ENCODE measurements at regions not wholly inside any gene's neighbourhood (a gene's known extent, or its start where the extent isn't known, plus 50 kb on each side); places are given as distances from the start of the nearest gene placed in this dataset.

- no peak for DNase-seq
Measured at GRCh38 chr2:56444339-56444738, 260.5 kb downstream of the CCDC85A start.

DNA sequence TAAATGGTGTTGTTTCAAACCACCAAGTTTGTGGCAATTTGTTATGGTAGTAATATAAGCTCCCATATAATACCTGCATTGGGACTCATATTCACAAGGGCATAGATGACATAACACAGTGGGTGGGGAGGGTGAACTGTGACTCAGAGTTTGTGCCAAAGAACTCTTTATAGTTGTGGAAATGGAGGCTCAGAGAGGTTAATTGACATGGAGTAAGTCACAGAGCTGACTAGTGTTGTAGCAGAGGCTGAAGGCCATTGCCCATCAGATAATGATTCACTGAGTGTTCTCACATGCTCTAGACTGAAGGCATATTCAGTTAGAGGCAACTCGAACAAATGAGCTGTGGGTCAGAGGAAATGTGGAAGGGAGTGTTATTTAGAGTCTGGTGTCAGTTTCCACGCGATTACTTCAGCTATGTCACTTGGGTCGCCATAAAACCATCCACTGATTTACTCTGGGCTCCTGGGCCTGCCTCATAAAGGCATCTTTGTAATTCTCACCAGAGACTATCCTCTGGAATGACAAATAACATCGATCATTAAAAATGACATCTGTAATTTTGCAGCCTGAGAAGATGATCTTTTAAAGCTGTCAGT, 264.7 kb downstream of the CCDC85A start:
- no peak for DNase-seq

GRCh38 chr2:56449002-56449431, 265.2 kb downstream of the CCDC85A start:
- no peak for DNase-seq

DNA sequence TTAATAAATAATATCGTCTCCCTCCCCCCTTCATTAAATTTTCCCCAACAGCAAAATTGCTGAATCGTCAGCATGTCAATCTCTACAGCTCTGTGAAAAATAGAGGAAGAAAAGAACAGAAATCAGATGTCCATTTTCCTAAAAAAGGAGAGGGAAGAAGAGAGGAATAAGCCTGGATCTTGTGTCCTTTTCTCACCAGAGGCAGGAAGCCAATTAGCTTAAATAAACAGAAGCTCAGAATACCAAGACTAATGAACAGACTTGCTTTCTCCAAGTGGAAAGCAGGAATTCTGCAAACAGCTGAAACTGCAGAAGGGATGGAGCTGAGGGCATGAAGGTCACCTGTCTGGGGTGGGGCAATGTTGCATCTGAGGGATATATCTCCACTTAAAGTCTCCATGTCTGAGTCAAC, 265.7 kb downstream of the CCDC85A start:
- no peak for DNase-seq

DNA sequence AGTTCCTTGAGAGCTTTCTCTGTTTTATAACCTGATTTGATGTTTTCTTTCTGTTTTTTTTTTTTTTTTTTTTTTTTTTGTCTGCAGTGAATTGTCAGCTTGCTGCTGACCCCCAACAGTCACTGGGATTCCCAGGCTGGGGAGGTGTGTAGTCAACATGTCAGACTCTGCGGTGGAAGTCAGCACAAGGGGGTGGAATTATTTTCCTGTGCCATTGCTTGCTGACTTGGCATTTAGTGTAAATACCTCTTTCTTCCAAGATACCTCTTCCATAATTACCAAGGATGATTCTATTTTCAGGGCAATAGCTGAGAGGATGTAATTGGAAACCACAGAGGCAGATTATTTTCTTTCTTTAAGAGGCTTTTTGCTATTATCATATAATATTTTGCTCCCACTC, 266.3 kb downstream of the CCDC85A start:
- DNase-seq = no peak

DNA sequence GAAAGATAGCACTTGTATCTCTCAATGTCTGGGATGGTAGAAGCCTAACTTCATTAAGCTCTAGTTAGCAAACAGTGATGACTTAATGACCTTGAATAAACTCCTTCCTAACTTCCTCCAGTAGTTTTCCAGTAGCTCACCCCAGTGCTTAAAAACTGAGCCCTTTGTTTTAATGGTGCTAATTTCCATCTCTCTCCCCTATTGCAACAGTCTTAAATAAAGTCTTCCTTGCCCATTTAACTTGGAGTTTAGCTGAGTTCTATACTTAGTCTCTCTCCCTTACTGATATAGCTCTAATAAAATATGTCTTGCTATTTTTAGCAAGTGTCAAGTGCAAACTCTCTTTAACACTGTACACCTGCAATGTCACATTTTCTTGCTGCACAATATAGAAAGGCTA, 267.0 kb downstream of the CCDC85A start:
- no peak for DNase-seq

DNA sequence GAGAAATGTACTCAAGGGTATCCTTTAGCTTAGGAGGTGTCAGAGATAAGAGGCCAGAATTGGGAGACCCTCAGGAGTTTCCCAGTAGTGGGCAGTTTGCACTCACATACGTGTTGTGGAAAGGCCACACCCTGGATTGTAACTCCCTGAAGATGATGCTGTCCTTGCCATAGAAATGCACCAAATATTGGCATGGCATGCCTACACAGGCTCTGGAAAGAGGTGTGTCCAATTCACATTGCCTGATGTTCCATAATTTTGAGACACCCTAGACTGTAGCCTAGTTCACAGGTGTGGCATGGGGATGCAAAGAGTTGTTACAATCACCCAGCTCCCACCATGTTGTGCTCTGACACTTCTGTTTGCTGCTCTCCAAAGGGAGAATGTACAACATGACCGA, 271.9 kb downstream of the CCDC85A start:
- no peak for DNase-seq

- no peak for DNase-seq
Measured at GRCh38 chr2:56456791-56457190, 273.0 kb downstream of the CCDC85A start.

- no peak for DNase-seq
Measured at GRCh38 chr2:56460508-56460907, 276.7 kb downstream of the CCDC85A start.

GRCh38 chr2:56464066-56464465, 280.3 kb downstream of the CCDC85A start:
- DNase-seq = no peak

GRCh38 chr2:56464613-56465012, 280.8 kb downstream of the CCDC85A start:
- no peak for DNase-seq

DNA sequence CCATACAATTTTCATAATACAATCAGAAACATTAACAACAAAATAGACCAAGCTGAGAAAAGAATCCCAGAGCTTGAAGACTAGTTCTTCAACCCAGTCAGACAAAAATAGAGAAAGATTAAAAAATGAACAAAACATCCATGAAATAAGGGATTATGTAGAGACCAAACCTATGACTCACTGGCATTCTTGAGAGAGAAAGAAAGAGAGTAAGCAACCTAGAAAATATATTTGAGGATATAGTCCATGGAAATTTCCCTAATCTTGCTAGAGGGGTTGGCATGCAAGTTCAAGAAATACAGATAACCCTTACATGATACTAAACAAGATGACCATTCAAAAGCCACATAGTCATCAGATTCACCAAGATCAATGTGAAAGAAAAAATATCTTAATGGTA, 281.7 kb downstream of the CCDC85A start:
- DNase-seq = no peak

- DNase-seq = no peak
Measured at GRCh38 chr2:56473524-56473923, 289.7 kb downstream of the CCDC85A start.

DNA sequence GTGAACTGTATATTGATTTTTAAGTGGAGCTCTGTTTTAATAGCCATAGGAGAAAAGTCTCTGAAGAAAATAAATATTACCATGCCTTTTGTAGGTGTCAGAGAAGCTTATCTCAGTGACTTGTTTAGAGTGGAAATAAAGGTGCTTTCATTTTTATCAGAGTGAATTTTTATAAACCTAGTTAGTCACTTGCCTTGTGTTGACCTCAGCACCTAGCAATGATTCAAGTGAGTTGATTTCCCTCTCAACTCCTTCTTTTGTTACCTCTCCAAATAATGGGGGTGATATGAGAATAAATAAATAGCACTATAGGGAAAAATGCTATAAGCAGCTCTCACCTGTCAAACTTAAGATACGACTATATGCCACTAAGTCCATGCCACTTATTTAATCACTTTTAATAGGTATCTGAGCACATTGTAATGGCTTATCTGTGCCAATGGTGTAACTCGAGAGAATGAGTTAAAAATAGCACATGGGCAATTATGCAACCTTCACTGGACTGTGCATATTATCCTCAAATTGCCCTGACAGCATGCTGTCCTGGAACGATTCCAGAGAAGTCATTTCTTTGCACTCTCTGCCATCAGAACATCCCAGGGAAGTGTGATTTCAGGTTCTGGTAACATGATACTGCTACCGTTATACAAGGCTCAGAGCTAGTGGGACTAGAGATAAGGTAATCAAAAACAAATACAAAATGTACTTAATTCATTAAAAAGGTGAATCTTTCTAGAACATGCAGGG, 290.8 kb downstream of the CCDC85A start:
- DNase-seq = no peak

DNA sequence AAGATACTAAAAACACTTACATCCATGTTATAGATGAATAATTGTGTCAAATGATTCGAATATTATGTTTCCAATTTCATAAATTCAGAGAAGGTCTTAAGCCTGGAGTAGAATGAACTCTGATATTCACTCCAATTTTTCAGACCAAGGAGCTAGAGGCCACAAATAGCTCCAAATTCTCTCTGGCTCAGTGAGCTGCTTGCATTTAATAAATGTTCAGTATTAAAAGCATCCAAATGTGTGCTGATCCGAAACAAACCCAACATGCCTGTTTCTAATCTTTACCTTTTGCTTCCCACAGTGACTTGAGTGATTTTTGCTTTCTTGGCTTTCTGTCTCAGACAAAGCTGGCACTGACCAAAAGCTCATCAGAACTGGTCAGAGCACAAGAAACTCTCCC, 291.4 kb downstream of the CCDC85A start:
- DNase-seq = no peak

DNA sequence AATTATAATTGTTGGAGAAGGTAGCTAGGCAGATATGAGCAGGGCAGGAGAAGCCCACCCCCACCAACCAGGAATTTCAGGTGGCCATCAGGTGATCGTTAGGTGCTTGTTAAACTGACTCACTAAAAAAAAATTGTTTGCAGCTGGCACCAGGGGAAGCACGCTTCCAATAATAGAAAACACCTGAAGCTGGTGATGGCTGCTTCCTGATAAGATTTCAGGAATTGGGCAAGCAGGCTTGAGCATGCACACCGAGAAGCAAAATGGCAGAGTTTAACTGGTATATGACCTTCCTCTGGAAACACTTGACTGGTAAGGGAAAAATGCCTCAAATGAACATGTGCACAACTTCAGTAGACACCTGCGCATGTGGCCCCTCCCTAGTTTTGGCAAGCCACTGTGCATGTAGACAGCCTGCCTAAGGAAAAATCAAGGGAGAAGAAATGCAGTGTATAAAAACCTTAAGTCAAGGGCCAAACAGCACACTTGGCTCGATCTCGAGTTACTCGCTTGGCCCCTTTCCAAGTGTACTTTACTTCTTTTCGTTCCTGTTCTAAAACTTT, 292.8 kb downstream of the CCDC85A start:
- no peak for DNase-seq

DNA sequence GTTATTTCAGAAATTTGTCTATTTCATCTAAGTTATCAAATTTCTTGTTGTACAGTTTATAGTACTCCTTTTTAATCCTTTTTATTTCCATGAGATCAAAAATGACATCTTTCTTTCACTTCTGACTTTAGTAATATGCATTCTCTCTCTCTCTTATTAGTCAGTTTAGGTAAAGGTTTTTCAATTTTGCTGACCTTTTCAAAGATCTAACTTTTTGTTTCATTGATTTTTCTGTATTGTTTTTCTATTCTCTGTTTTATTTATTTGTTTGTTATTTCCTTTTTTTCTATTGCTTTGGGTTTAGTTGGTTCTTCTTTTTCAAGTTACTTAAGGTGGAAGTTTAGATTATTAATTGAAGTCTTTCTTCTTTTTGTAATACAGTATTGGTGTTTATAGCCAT, 294.2 kb downstream of the CCDC85A start:
- DNase-seq = no peak

DNA sequence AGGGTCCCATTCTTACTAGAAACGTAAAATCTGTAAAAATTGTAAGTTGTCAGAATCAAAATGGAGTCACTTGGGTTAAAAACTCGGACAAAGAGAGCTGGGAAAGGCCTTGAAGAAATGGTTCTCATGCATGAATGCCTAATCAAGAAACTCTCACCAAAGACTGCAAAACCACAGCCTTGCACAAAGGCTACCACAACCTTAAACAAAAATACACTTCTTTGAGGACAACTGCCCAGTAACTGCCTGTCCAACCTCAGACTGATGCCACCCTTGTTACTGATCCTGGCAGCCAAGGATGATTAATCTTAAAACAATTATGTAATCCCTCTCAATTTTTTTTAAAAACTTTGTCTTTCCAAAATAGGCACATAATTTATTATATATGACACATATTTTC, 299.3 kb downstream of the CCDC85A start:
- no peak for DNase-seq

DNA sequence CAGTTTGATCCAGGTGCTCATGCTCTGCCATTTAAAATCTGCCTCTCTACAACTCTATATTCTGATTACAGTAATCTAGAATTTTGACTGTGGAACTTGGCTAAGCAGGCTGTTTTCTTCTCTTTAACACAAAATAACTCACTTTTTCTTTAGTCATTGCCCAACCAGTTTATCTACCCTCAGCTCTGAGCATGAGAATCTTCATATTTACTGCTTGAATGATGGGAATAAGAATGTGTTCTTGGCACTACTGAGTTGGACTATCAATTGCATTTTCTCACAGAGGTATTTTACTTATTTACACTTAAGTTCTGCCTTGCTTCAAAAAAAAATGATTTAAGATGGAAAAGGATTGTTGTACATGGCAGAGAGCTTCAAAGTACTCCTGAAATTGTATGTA, 301.1 kb downstream of the CCDC85A start:
- DNase-seq = no peak

DNA sequence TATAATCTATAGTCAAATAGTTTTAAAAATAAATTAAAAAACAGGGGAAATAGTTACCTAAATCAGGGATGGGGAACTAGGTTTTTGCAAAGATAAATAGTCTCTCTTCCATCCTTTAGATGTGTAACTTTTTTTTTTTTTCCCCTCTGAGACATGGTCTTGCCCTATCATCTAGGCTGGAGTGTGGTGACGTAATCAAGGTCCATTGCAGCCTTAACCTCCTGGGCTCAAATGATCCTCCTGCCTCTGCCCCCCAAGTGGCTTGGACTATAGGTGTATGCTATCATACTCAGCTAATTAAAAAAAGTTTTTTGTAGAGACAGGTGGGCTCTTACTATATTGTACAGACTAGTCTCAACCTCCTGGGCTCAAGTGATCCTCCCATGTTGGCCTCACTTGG, 316.5 kb downstream of the CCDC85A start:
- no peak for DNase-seq

- DNase-seq = no peak
Measured at GRCh38 chr2:56502616-56503015, 318.8 kb downstream of the CCDC85A start.

DNA sequence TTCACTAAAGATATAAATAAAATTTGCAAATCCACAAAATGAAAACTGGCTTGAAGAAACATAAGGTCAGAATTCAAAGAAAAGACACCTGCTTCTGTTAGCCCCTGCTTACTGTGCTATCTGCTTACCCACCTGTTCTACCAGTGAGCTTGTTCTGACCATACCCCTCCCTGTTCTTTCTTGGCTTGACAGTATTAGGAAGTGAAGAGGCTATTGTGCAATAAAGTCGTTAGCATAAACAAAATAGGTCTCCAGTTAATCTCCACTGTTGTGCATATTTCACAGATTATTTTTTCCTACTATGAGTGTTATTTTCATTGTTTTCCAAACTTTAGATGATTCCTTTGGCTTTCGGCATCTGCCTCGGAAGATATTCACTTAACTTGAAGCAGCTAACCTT, 322.1 kb downstream of the CCDC85A start:
- DNase-seq = no peak

DNA sequence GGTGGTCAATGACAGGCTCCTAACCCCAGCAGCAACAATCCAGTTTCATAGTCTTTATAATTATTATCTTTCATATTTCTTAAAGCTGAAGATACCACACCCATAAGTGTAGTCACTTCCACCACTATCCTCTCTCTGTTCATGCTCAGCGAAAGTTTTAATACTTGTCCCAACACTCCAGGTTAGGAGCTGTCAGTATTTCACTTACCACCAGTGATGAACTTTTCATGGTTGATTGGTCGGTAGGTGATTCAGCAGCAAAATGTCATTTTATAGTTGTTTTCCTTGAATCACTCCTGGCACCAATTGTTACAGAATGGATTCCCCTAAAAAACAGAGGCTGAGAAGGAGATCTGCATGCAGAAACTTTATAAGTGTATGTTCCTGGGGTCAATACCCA, 324.9 kb downstream of the CCDC85A start:
- DNase-seq = no peak

- no peak for DNase-seq
Measured at GRCh38 chr2:56510610-56511009, 326.8 kb downstream of the CCDC85A start.

DNA sequence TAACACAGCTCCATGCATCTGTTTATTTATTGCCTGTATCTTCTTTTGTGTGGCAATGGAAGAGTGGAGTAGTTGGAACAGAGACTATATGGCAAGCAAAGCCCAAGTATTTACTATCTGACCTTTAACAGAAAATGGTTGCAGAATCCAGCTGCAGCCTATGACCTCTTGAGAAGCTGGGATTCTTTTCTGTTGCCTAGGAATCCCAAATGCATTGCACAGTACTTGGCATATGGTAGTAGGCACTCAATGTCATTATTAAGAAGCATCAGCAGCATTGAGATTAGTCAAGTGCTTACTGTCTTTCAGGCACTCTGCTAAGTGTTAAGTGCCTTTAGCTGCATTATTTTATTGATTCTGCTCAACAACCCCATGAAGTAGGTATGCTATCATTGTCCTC, 331.6 kb downstream of the CCDC85A start:
- no peak for DNase-seq
